SK-MEL-5 (cell line): ENCODE measurements at regions not wholly inside any gene's neighbourhood (a gene's known extent, or its start where the extent isn't known, plus 50 kb on each side); places are given as distances from the start of the nearest gene placed in this dataset.

ENCODE experiments used
- DNase-seq: peaks from one replicate; pipeline ENCODE4 v3.0.0-alpha.2; 2016; ENCODE audit warnings: low read depth, low spot score
- in situ Hi-C: cut with HindIII; loops from 2 replicates; pipeline ENCODE4 v1.10.0; 2016; ENCODE audit warnings: low sequenced_read_pairs, high pct_unique_total_duplicates, low pct_unique_long_range_greater_than_20kb

GRCh38 chrX:116384406-116384954, 51.9 kb upstream of the SLC6A14 start:
- DNase-seq = no peak
- in situ Hi-C loops = no loop called here
